ENCODE measurements at regions not wholly inside any gene's neighbourhood (a gene's known extent, or its start where the extent isn't known, plus 50 kb on each side); places are given as distances from the start of the nearest gene placed in this dataset.

- TF ChIP-seq CTCF (IDR thresholded peaks at IDR 0.05; ENCODE audit: borderline replicate concordance, extremely low read depth, low read length, poor library complexity, severe bottlenecking) (no peak), EZH2 (IDR thresholded peaks at IDR 0.05; ENCODE audit: borderline replicate concordance, low read depth, low read length, severe bottlenecking) (no peak)
Observed at GRCh38 chr5:100252037-100252436, 283.1 kb upstream of the FAM174A start.
